ENCODE measurements at regions not wholly inside any gene's neighbourhood (a gene's known extent, or its start where the extent isn't known, plus 50 kb on each side); places are given as distances from the start of the nearest gene placed in this dataset.

DNA sequence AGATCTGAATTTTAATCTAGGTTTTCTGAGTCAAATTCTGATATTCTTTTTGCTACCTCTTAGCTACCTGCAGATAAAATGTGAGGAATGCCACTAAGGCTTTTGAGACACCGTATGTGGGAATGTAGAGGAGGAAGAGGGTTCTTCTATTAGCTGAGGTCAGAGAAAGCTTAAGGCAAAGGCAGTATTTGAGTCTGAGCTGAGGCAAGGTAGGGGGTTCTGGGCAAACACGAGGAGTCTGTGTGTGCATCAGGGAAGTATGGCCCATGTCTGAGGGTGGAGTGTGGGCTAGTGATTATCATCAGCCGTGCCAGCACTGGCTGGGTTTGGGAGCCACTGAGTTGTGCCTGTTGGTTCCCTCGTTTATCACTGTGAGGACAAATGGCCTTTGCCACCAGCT lies 181.1 kb downstream of the SOX2 start:
- H3K4me1 Mint-ChIP-seq, result no peaks in the 10 kb centered on the region
- TF ChIP-seq, protein P1, sequence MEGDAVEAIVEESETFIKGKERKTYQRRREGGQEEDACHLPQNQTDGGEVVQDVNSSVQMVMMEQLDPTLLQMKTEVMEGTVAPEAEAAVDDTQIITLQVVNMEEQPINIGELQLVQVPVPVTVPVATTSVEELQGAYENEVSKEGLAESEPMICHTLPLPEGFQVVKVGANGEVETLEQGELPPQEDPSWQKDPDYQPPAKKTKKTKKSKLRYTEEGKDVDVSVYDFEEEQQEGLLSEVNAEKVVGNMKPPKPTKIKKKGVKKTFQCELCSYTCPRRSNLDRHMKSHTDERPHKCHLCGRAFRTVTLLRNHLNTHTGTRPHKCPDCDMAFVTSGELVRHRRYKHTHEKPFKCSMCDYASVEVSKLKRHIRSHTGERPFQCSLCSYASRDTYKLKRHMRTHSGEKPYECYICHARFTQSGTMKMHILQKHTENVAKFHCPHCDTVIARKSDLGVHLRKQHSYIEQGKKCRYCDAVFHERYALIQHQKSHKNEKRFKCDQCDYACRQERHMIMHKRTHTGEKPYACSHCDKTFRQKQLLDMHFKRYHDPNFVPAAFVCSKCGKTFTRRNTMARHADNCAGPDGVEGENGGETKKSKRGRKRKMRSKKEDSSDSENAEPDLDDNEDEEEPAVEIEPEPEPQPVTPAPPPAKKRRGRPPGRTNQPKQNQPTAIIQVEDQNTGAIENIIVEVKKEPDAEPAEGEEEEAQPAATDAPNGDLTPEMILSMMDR (IDR thresholded peaks at IDR 0.05), result no peak
- no peak for ATAC-seq
- H3K4me3 Mint-ChIP-seq, result no peak overlapping the region
- no peak overlapping the region for H3K4me3 ChIP-seq (ENCODE audit: low read length)
- intact Hi-C loops (cut with micrococcal nuclease), result no loop called here
- no peak overlapping the region for H3K27ac ChIP-seq (ENCODE audit: low read length)
- 75% methylated on average over 4 of the region's 4 CpGs for WGBS (ENCODE audit: insufficient coverage)
- H3K27ac Mint-ChIP-seq, result no peak overlapping the region
- no peaks in the 10 kb centered on the region for H3K4me1 ChIP-seq (ENCODE audit: control insufficient read depth, insufficient read depth, low read length)
- no peak for DNase-seq
- H3K36me3 Mint-ChIP-seq, result no peaks in the 10 kb centered on the region
- H3K27me3 ChIP-seq (ENCODE audit: control insufficient read depth, insufficient read depth, low read length), result no peaks in the 10 kb centered on the region
- H3K27me3 Mint-ChIP-seq (ENCODE audit: low read depth in 2 of 2), result no peaks in the 10 kb centered on the region
- H3K36me3 ChIP-seq (ENCODE audit: control insufficient read depth, insufficient read depth, low read length), result no peaks in the 10 kb centered on the region
- no peaks in the 10 kb centered on the region for H3K9me3 ChIP-seq (ENCODE audit: control insufficient read depth, insufficient read depth, low read length)
- H3K9me3 Mint-ChIP-seq, result peaks cover 0 to 2% of the 10 kb centered on the region in 2 donors

DNA sequence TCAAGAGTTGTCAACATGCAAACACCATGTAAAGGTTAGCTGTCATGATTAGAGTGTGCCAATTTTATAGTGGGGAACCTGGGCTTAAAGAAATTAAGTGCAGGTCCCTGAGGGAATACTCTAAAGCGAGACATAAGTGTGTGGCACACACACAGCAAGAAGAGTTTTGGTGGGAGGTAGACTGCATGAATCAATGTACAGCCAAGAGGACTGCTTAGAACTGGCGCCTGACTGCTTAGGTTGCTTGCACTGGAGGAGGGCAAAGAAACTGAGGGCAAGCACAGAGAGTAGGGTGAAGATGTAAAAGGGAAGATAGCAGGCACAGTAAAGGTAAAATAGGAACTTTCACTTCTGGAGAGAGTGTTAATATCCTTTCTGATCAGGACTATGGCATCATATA lies 184.9 kb downstream of the SOX2 start:
- 86% methylated on average over 2 of the region's 2 CpGs for WGBS (ENCODE audit: insufficient coverage)
- Histone ChIP-seq H3K4me3 (ENCODE audit: low read length) (no peak overlapping the region), H3K4me1 (ENCODE audit: control insufficient read depth, insufficient read depth, low read length) (no peaks in the 10 kb centered on the region), H3K27ac (ENCODE audit: low read length) (no peak overlapping the region), H3K9me3 (ENCODE audit: control insufficient read depth, insufficient read depth, low read length) (no peaks in the 10 kb centered on the region), H3K36me3 (ENCODE audit: control insufficient read depth, insufficient read depth, low read length) (no peaks in the 10 kb centered on the region), H3K27me3 (ENCODE audit: control insufficient read depth, insufficient read depth, low read length) (no peaks in the 10 kb centered on the region)
- no peaks in the 10 kb centered on the region for H3K36me3 Mint-ChIP-seq
- H3K9me3 Mint-ChIP-seq, result peaks cover 2 to 5% of the 10 kb centered on the region in 2 donors
- no peak overlapping the region for H3K4me3 Mint-ChIP-seq
- H3K4me1 Mint-ChIP-seq, result no peaks in the 10 kb centered on the region
- no peak for ATAC-seq
- intact Hi-C loops (cut with micrococcal nuclease), result no loop called here
- TF ChIP-seq, protein P1 (IDR thresholded peaks at IDR 0.05), result no peak
- no peak overlapping the region for H3K27ac Mint-ChIP-seq
- DNase-seq, result no peak
- no peaks in the 10 kb centered on the region for H3K27me3 Mint-ChIP-seq (ENCODE audit: low read depth in 2 of 2)

DNA sequence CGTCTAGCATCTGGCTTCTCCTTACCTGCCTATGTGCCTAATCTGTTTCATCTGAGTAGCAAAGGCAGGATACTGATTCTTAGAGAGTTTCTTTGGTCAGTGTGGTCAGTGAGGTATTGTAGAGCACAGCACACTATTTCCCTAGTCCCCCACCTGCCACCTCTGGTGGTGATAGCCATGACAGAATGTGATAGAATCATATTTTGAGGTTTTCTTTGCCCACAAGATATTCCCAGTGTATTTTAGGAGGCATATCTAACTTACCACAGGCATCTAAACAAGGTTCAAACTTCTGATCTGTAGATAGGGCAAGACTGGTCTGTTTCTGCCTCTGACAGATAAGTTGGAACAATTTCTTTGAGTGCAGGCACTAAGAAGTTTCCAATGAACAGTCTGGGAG lies 188.0 kb downstream of the SOX2 start:
- DNase-seq (no peak), ATAC-seq (no peak)
- TF ChIP-seq, protein P1 (IDR thresholded peaks at IDR 0.05), result no peak
- Histone ChIP-seq H3K9me3 (ENCODE audit: control insufficient read depth, insufficient read depth, low read length) (no peaks in the 10 kb centered on the region), H3K27ac (ENCODE audit: low read length) (no peak overlapping the region), H3K36me3 (ENCODE audit: control insufficient read depth, insufficient read depth, low read length) (no peaks in the 10 kb centered on the region), H3K27me3 (ENCODE audit: control insufficient read depth, insufficient read depth, low read length) (no peaks in the 10 kb centered on the region), H3K4me3 (ENCODE audit: low read length) (no peak overlapping the region), H3K4me1 (ENCODE audit: control insufficient read depth, insufficient read depth, low read length) (no peaks in the 10 kb centered on the region)
- no peaks in the 10 kb centered on the region for H3K36me3 Mint-ChIP-seq
- intact Hi-C loops (cut with micrococcal nuclease), result no loop called here
- H3K4me3 Mint-ChIP-seq, result no peak overlapping the region
- no peaks in the 10 kb centered on the region for H3K4me1 Mint-ChIP-seq
- H3K27me3 Mint-ChIP-seq (ENCODE audit: low read depth in 2 of 2), result no peaks in the 10 kb centered on the region
- peaks cover 1 to 5% of the 10 kb centered on the region in 2 donors for H3K9me3 Mint-ChIP-seq
- H3K27ac Mint-ChIP-seq, result no peak overlapping the region
- WGBS (ENCODE audit: insufficient coverage), result 45% methylated on average over 1 of the region's 1 CpG

DNA sequence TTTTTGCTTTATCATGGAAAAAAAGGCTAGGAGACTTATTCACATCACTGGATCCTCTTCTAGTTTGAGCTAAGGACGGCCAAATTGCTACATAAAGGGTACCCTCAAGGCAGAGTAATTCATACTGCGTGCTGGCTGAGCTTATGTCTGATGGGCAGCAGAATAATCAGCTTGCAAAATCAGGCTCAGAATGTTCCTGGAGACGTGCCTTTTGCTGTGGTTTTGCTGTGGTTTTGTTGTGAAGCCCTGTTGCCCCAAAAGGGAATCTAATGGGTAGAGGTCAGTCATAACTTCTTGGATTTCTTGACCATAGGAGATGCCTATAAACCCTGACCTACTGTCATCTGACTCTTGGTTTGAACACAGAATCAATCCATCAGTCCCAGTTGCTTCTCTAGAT lies 189.9 kb downstream of the SOX2 start:
- TF ChIP-seq, protein P1 (IDR thresholded peaks at IDR 0.05), result no peak

More for the DNA sequence above, 189.9 kb downstream of the SOX2 start:
- Histone ChIP-seq H3K36me3 (ENCODE audit: control insufficient read depth, insufficient read depth, low read length) (no peaks in the 10 kb centered on the region), H3K9me3 (ENCODE audit: control insufficient read depth, insufficient read depth, low read length) (no peaks in the 10 kb centered on the region), H3K27ac (ENCODE audit: low read length) (no peak overlapping the region), H3K4me3 (ENCODE audit: low read length) (no peak overlapping the region), H3K27me3 (ENCODE audit: control insufficient read depth, insufficient read depth, low read length) (no peaks in the 10 kb centered on the region), H3K4me1 (ENCODE audit: control insufficient read depth, insufficient read depth, low read length) (no peaks in the 10 kb centered on the region)
- Mint-ChIP-seq H3K4me1 (no peaks in the 10 kb centered on the region), H3K27me3 (ENCODE audit: low read depth in 2 of 2) (no peaks in the 10 kb centered on the region), H3K9me3 (peaks cover 0 to 5% of the 10 kb centered on the region in 2 donors), H3K36me3 (no peaks in the 10 kb centered on the region), H3K4me3 (no peak overlapping the region), H3K27ac (no peak overlapping the region)
- WGBS (ENCODE audit: insufficient coverage), result 36% methylated on average over 3 of the region's 3 CpGs
- ATAC-seq, result no peak
- intact Hi-C loops (cut with micrococcal nuclease), result no loop called here
- DNase-seq, result no peak
